ENCODE measurements at regions not wholly inside any gene's neighbourhood (a gene's known extent, or its start where the extent isn't known, plus 50 kb on each side); places are given as distances from the start of the nearest gene placed in this dataset.

DNA sequence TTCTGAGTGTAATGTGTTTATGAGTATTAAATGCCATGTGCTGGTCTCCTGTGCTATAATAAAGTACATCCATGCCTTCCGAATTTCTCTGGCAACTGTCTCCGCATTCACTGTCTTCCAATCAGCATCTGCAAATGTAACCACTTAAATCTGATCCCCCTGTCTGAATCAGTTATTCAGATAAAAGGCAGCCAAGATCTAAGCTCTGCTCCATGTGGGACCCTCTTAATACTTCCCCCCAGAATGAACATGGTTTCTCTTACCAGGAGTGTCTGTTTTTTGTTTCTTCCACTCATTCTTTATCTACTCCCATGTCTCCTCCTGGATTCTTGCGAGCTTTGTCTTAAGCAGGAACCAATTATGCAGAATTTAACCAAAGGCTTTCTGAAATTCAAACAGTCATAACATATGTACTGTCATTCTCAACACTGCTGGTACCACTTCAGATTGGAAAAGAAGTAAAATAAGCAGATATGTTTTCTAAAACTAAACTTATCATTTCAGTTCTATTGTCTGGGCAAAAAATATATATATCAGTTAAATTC, 996.7 kb upstream of the FLRT2 start:
- no peaks in the 10 kb centered on the region for H3K4me1 ChIP-seq
- TF ChIP-seq, protein P1, sequence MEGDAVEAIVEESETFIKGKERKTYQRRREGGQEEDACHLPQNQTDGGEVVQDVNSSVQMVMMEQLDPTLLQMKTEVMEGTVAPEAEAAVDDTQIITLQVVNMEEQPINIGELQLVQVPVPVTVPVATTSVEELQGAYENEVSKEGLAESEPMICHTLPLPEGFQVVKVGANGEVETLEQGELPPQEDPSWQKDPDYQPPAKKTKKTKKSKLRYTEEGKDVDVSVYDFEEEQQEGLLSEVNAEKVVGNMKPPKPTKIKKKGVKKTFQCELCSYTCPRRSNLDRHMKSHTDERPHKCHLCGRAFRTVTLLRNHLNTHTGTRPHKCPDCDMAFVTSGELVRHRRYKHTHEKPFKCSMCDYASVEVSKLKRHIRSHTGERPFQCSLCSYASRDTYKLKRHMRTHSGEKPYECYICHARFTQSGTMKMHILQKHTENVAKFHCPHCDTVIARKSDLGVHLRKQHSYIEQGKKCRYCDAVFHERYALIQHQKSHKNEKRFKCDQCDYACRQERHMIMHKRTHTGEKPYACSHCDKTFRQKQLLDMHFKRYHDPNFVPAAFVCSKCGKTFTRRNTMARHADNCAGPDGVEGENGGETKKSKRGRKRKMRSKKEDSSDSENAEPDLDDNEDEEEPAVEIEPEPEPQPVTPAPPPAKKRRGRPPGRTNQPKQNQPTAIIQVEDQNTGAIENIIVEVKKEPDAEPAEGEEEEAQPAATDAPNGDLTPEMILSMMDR (IDR thresholded peaks at IDR 0.05): no peak
- no peak for TF ChIP-seq POLR2A (IDR thresholded peaks at IDR 0.05)
- intact Hi-C loops (cut with DNase I): no loop called here
- no peak for ATAC-seq
- no peak overlapping the region for H3K4me3 ChIP-seq
- H3K36me3 ChIP-seq: no peaks in the 10 kb centered on the region
- no peaks in the 10 kb centered on the region for H3K27me3 ChIP-seq
- 62 to 73% (median 68%) methylated on average over 3 of the region's 3 CpGs for WGBS, 4 donors
- no peak for DNase-seq
- peaks cover 0 to 5% (median 0%) of the 10 kb centered on the region in 12 donors for H3K9me3 ChIP-seq
- H3K27ac ChIP-seq: no peak overlapping the region

DNA sequence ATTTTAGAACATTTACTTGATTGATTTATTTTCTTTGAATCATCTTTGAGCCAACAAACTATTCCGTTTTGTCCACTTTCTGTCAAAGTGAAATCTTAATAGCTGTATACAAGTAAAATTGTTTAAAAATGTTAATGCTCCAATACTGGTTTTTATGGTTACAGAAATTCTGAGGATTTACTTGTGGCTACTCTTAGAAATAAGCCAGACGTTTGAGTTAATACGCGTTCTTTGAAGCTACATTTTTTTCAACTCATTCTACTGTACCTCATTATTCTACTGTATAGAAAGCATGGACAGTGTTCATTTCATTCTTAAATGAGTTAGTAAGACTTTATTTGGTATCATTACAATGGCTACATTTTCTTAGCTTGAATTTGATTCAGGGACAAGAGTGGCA, 996.2 kb upstream of the FLRT2 start:
- ATAC-seq (no peak), DNase-seq (no peak)
- Histone ChIP-seq H3K27me3 (no peaks in the 10 kb centered on the region), H3K27ac (no peak overlapping the region), H3K9me3 (peaks cover 0 to 5% (median 0%) of the 10 kb centered on the region in 12 donors), H3K36me3 (no peaks in the 10 kb centered on the region), H3K4me1 (no peaks in the 10 kb centered on the region), H3K4me3 (no peak overlapping the region)
- intact Hi-C loops (cut with DNase I): no loop called here
- 90 to 94% (median 92%) methylated on average over 4 of the region's 4 CpGs for WGBS, 4 donors
- TF ChIP-seq, protein P1 (IDR thresholded peaks at IDR 0.05): no peak
- no peak for TF ChIP-seq POLR2A (IDR thresholded peaks at IDR 0.05)

DNA sequence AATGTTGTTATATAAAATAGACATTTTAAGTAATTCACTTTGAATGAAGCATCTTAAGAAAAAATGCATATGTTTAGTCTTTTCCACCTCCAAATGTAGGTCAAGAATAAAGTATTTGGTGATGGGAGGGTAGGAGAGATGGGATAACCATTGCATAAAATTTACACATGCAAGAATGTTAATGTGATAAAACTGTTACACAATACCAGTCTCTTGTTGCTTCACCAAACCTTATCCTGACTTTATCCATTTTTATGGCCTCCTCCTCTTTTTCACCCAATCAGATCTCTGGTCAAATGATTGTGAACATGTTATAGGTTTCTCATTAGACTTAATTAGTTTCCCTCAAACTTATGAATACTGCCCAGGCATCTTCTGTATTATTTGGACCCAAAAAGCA, 994.5 kb upstream of the FLRT2 start:
- Histone ChIP-seq H3K4me3 (no peak overlapping the region), H3K9me3 (peaks cover 0 to 5% (median 0%) of the 10 kb centered on the region in 12 donors), H3K4me1 (no peaks in the 10 kb centered on the region), H3K36me3 (no peaks in the 10 kb centered on the region), H3K27me3 (no peaks in the 10 kb centered on the region), H3K27ac (no peak overlapping the region)
- no peak for TF ChIP-seq POLR2A (IDR thresholded peaks at IDR 0.05)
- TF ChIP-seq, protein P1 (IDR thresholded peaks at IDR 0.05): no peak
- no peak for DNase-seq
- intact Hi-C loops (cut with DNase I): no loop called here
- ATAC-seq: no peak

DNA sequence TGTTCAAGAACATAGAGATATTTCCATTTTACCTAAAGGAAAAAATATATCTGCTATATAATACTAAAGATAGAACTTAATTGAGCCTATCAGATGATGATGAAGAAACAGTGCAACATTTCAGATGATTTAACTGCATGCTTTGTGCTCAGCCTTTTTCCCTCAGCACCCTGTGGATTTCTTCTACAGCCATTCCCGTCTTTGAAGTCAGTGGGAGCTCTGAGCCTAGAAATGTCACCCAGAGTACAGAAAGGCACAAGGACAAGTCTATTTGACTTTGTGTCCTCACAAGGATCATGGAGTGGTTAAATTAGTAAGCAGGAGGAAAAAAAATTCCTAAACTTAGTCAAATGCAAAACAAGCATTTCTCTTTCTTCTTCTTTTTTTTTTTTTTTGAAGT, 994.0 kb upstream of the FLRT2 start:
- TF ChIP-seq, protein P1 (IDR thresholded peaks at IDR 0.05): no peak
- no peak for TF ChIP-seq POLR2A (IDR thresholded peaks at IDR 0.05)
- H3K4me3 ChIP-seq: no peak overlapping the region

More for the DNA sequence above, 994.0 kb upstream of the FLRT2 start:
- no peaks in the 10 kb centered on the region for H3K27me3 ChIP-seq
- WGBS, 4 donors: 76 to 88% (median 84%) methylated on average over 1 of the region's 1 CpG
- no peaks in the 10 kb centered on the region for H3K4me1 ChIP-seq
- intact Hi-C loops (cut with DNase I): no loop called here
- DNase-seq (no peak), ATAC-seq (no peak)
- H3K9me3 ChIP-seq: peaks cover 0 to 5% (median 0%) of the 10 kb centered on the region in 12 donors
- no peak overlapping the region for H3K27ac ChIP-seq
- no peaks in the 10 kb centered on the region for H3K36me3 ChIP-seq
